ENCODE measurements at regions not wholly inside any gene's neighbourhood (a gene's known extent, or its start where the extent isn't known, plus 50 kb on each side); places are given as distances from the start of the nearest gene placed in this dataset.

DNA sequence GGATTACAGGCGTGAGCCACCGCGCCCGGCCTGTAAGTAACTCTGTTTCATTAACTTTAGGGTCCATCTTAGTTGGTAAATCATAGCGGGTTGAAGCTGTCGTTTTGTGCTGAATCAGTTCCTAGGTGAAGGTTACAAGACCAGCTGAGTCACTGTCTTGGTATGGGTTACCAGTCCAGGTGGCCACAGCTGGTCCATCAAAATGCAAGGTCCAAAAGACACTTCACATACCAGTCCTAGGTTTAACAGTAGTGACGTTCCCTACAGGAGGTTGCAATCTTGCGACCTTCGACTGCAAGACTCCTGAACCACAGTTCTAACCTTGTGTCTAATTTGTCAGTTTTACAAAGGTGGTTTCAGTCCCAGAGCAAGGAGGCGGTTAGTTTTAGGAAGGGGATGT is 160.1 kb upstream of the ATP10A start:
- TF ChIP-seq, protein P1, sequence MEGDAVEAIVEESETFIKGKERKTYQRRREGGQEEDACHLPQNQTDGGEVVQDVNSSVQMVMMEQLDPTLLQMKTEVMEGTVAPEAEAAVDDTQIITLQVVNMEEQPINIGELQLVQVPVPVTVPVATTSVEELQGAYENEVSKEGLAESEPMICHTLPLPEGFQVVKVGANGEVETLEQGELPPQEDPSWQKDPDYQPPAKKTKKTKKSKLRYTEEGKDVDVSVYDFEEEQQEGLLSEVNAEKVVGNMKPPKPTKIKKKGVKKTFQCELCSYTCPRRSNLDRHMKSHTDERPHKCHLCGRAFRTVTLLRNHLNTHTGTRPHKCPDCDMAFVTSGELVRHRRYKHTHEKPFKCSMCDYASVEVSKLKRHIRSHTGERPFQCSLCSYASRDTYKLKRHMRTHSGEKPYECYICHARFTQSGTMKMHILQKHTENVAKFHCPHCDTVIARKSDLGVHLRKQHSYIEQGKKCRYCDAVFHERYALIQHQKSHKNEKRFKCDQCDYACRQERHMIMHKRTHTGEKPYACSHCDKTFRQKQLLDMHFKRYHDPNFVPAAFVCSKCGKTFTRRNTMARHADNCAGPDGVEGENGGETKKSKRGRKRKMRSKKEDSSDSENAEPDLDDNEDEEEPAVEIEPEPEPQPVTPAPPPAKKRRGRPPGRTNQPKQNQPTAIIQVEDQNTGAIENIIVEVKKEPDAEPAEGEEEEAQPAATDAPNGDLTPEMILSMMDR (IDR thresholded peaks at IDR 0.05; ENCODE audit: insufficient read depth, low read length): no peak
- TF ChIP-seq SPI1 (IDR thresholded peaks at IDR 0.05; ENCODE audit: borderline replicate concordance, low read depth) (no peak), REST (IDR thresholded peaks at IDR 0.05; ENCODE audit: insufficient replicate concordance, low read depth) (no peak), POLR2AphosphoS5 (IDR thresholded peaks at IDR 0.05; ENCODE audit: low read depth) (no peak), GABPA (IDR thresholded peaks at IDR 0.05; ENCODE audit: low read depth) (no peak)

All from HL-60 (cell line).